ENCODE measurements at regions not wholly inside any gene's neighbourhood (a gene's known extent, or its start where the extent isn't known, plus 50 kb on each side); places are given as distances from the start of the nearest gene placed in this dataset.
A peak's percentile ranks its signal among the peaks of the same experiment; 100 is the strongest.

DNA sequence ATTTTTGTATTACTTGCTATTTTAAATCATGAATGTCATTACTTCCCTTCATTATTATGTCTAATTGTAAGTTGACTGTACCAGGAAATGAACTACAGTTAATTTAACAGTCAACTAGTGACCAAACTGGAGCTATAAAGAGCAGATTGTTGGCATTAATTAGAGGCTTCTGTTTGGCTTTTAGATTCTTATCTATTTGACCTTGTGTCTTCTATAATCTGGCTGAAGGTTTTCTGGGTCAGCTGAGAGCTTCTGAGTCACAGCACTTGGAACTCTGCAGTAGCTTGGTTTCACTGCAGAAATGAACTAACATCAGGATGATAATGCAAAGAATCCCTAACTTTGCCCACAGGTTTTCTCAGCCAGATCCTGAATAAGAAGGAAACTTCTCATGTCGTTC is 169.2 kb upstream of the LEF1 start:
- Histone ChIP-seq H3K36me3 (replicated peaks; ENCODE audit: insufficient read depth, low read depth) (no peaks in the 10 kb centered on the region), H2AFZ (no peak overlapping the region), H3K9me2 (replicated peaks; ENCODE audit: insufficient read depth) (no peaks in the 10 kb centered on the region), H3K4me3 (no peak overlapping the region), H3K9me3 (ENCODE audit: low read depth) (no peaks in the 10 kb centered on the region), H3K79me2 (no peaks in the 10 kb centered on the region), H3K4me2 (peak overlapping the region; percentile 1), H3K27me3 (no peaks in the 10 kb centered on the region), H3K4me1 (ENCODE audit: insufficient read depth) (peaks cover 20% of the 10 kb centered on the region), H3K27ac (peak overlapping the region; percentile 38), H4K20me1 (ENCODE audit: insufficient read depth, poor library complexity, severe bottlenecking) (no peaks in the 10 kb centered on the region)
- TF ChIP-seq EZH2 (IDR thresholded peaks at IDR 0.05; ENCODE audit: borderline replicate concordance): no peak
- TF ChIP-seq EZH2phosphoT487 (IDR thresholded peaks at IDR 0.05; ENCODE audit: low read depth, severe bottlenecking, unreplicated experiment): no peak
- TF ChIP-seq CTCF (IDR thresholded peaks at IDR 0.05; ENCODE audit: poor library complexity): no peak
- WGBS (ENCODE audit: low lambda C conversion rate, missing lambda C conversion rate): 14% methylated on average over 1 of the region's 1 CpG
- DNase-seq (ENCODE audit: low spot score): peak; percentile 49

DNA sequence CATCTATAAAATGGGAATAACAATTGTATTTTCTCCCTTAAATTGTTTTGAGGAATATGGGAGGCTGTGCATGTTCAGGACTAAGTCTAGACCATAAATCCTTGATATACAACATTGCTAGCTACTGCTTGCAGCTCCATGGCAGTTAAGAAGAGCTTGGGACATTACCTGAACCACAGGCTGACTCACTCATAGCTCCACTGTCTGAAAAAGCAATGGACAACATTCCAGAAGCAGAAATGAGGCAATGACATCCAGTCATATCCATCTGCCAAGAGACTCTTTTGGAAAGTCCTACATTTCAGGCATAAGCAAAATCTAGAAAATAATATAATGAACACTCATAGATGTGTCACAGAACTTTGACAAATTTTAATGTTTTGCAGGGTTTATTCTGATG is 167.3 kb upstream of the LEF1 start:
- DNase-seq (ENCODE audit: low spot score): no peak
- no peaks in the 10 kb centered on the region for H3K9me3 ChIP-seq (ENCODE audit: low read depth)
- H3K27ac ChIP-seq: no peak overlapping the region
- no peak for TF ChIP-seq EZH2phosphoT487 (IDR thresholded peaks at IDR 0.05; ENCODE audit: low read depth, severe bottlenecking, unreplicated experiment)
- TF ChIP-seq CTCF (IDR thresholded peaks at IDR 0.05; ENCODE audit: poor library complexity): no peak
- TF ChIP-seq EZH2 (IDR thresholded peaks at IDR 0.05; ENCODE audit: borderline replicate concordance): no peak
- no peaks in the 10 kb centered on the region for H4K20me1 ChIP-seq (ENCODE audit: insufficient read depth, poor library complexity, severe bottlenecking)
- no peaks in the 10 kb centered on the region for H3K79me2 ChIP-seq
- H3K9me2 ChIP-seq (replicated peaks; ENCODE audit: insufficient read depth): no peaks in the 10 kb centered on the region
- peaks cover 20% of the 10 kb centered on the region for H3K4me1 ChIP-seq (ENCODE audit: insufficient read depth)
- H3K4me2 ChIP-seq: no peak overlapping the region
- no peaks in the 10 kb centered on the region for H3K27me3 ChIP-seq
- no peak overlapping the region for H2AFZ ChIP-seq
- no peaks in the 10 kb centered on the region for H3K36me3 ChIP-seq (replicated peaks; ENCODE audit: insufficient read depth, low read depth)
- H3K4me3 ChIP-seq: no peak overlapping the region

- WGBS (ENCODE audit: low lambda C conversion rate, missing lambda C conversion rate): 55% methylated on average over 7 of the region's 7 CpGs
- no peak overlapping the region for H3K27ac ChIP-seq
Measured at GRCh38 chr4:108335081-108335480, 166.3 kb upstream of the LEF1 start.

More at GRCh38 chr4:108335081-108335480, 166.3 kb upstream of the LEF1 start:
- Histone ChIP-seq H3K4me2 (no peak overlapping the region), H3K9me3 (ENCODE audit: low read depth) (no peaks in the 10 kb centered on the region), H3K4me1 (ENCODE audit: insufficient read depth) (peaks cover 20% of the 10 kb centered on the region), H3K4me3 (no peak overlapping the region), H2AFZ (no peak overlapping the region), H3K36me3 (replicated peaks; ENCODE audit: insufficient read depth, low read depth) (no peaks in the 10 kb centered on the region), H3K79me2 (no peaks in the 10 kb centered on the region), H4K20me1 (ENCODE audit: insufficient read depth, poor library complexity, severe bottlenecking) (no peaks in the 10 kb centered on the region), H3K9me2 (replicated peaks; ENCODE audit: insufficient read depth) (no peaks in the 10 kb centered on the region), H3K27me3 (no peaks in the 10 kb centered on the region)
- TF ChIP-seq EZH2 (IDR thresholded peaks at IDR 0.05; ENCODE audit: borderline replicate concordance) (no peak), CTCF (IDR thresholded peaks at IDR 0.05; ENCODE audit: poor library complexity) (no peak), EZH2phosphoT487 (IDR thresholded peaks at IDR 0.05; ENCODE audit: low read depth, severe bottlenecking, unreplicated experiment) (no peak)
- no peak for DNase-seq (ENCODE audit: low spot score)
